Lower lobe of right lung (tissue), 2 donors: ENCODE measurements at regions not wholly inside any gene's neighbourhood (a gene's known extent, or its start where the extent isn't known, plus 50 kb on each side); places are given as distances from the start of the nearest gene placed in this dataset.

Experiments used
- ATAC-seq, 2 donors: fragments of 200-7000 bp; cut with Tn5 transposase; one replicate each; pipeline ENCODE4 v1.9.1; 2020 to 2022; ENCODE audit warnings: mild to moderate bottlenecking in 2 of 2, moderate library complexity in 2 of 2
- DNase-seq: peaks from one replicate; pipeline ENCODE4 v3.0.0-alpha.2; 2020
- H3K27ac ChIP-seq: fragments of 200-600 bp; one replicate; pipeline ENCODE4 v1.8.0; 2022
- H3K27me3 ChIP-seq: fragments of 200-600 bp; one replicate; pipeline ENCODE4 v1.8.0; 2022; ENCODE audit warnings: low read depth
- H3K36me3 ChIP-seq: fragments of 200-600 bp; one replicate; pipeline ENCODE4 v1.8.0; 2022; ENCODE audit warnings: mild to moderate bottlenecking
- H3K4me1 ChIP-seq: fragments of 200-600 bp; one replicate; pipeline ENCODE4 v1.8.0; 2022
- H3K4me3 ChIP-seq: fragments of 200-600 bp; one replicate; pipeline ENCODE4 v1.8.0; 2022; ENCODE audit warnings: mild to moderate bottlenecking
- H3K9me3 ChIP-seq: fragments of 200-600 bp; one replicate; pipeline ENCODE4 v1.8.0; 2022
- intact Hi-C: fragments of 100-400 bp; cut with DNase I; formaldehyde crosslinking; loops from one replicate; pipeline ENCODE4 v1.11.0; 2022
- TF ChIP-seq, protein P1 (sequence below): fragments of 200-600 bp; IDR thresholded peaks from one replicate; pipeline ENCODE4 v1.8.0; 2022; ENCODE audit warnings: antibody characterized with exemption, mild to moderate bottlenecking
- donor health status: DM: no; HTN: yes; CAD: no; lungs with severe emphysema.

GRCh38 chr4:142954415-142954814 lies 108.3 kb upstream of the INPP4B start:
- no peak overlapping the region for H3K27ac ChIP-seq
- intact Hi-C loops, result no loop called here
- TF ChIP-seq, protein P1, sequence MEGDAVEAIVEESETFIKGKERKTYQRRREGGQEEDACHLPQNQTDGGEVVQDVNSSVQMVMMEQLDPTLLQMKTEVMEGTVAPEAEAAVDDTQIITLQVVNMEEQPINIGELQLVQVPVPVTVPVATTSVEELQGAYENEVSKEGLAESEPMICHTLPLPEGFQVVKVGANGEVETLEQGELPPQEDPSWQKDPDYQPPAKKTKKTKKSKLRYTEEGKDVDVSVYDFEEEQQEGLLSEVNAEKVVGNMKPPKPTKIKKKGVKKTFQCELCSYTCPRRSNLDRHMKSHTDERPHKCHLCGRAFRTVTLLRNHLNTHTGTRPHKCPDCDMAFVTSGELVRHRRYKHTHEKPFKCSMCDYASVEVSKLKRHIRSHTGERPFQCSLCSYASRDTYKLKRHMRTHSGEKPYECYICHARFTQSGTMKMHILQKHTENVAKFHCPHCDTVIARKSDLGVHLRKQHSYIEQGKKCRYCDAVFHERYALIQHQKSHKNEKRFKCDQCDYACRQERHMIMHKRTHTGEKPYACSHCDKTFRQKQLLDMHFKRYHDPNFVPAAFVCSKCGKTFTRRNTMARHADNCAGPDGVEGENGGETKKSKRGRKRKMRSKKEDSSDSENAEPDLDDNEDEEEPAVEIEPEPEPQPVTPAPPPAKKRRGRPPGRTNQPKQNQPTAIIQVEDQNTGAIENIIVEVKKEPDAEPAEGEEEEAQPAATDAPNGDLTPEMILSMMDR, result no peak
- DNase-seq (no peak), ATAC-seq (no peak)
- no peaks in the 10 kb centered on the region for H3K4me1 ChIP-seq
- no peaks in the 10 kb centered on the region for H3K36me3 ChIP-seq
- no peaks in the 10 kb centered on the region for H3K9me3 ChIP-seq
- no peak overlapping the region for H3K4me3 ChIP-seq
- no peaks in the 10 kb centered on the region for H3K27me3 ChIP-seq

DNA sequence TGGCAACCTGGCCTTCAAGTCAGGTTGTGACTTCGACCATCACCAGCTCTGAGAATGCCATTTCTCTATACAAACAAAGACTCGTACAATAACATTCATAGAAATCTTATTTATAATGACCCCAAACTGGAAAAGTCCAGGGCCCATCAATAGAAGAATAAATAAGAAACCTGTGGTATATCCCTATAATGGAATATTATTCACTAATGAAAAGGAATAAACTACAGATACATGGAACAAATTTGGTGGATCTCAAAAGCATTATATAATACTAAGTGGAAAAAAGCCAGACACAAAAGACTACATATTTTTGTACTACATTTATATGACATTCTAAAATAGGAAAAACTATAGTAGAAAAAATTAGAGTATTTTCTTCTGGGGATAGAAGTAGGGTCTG lies 109.4 kb upstream of the INPP4B start:
- Histone ChIP-seq H3K9me3 (no peaks in the 10 kb centered on the region), H3K4me1 (no peaks in the 10 kb centered on the region), H3K4me3 (no peak overlapping the region), H3K27ac (no peak overlapping the region), H3K36me3 (no peaks in the 10 kb centered on the region), H3K27me3 (no peaks in the 10 kb centered on the region)
- intact Hi-C loops, result no loop called here
- DNase-seq (no peak), ATAC-seq (no peak)
- TF ChIP-seq, protein P1, result no peak

- Histone ChIP-seq H3K27me3 (no peaks in the 10 kb centered on the region), H3K4me3 (no peak overlapping the region), H3K4me1 (no peaks in the 10 kb centered on the region), H3K9me3 (no peaks in the 10 kb centered on the region), H3K27ac (no peak overlapping the region), H3K36me3 (no peaks in the 10 kb centered on the region)
- TF ChIP-seq, protein P1, result no peak
- intact Hi-C loops, result no loop called here
- no peak for DNase-seq
- ATAC-seq, result peak in 1 of 2 donors; percentile 50
Measured at GRCh38 chr4:142959173-142959572, 113.1 kb upstream of the INPP4B start.

DNA sequence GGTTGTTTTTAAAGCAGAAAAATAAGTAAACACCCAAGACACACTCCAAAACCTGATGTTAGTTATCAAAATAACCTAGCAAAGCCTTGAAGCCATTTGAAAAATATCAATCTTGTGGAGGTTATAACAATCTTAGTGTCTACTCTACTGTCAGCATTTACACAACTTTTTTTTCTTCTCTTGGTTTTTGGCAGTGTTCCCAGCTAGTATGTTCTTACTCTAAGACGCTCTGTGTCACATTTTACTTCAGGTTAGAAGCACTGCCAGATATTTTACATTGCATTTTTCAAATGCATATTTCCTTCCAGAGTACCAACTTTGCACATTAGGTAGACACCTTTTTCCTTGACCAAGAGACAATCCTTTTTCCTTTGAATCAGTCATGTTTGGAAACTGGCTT lies 114.0 kb upstream of the INPP4B start:
- Histone ChIP-seq H3K9me3 (no peaks in the 10 kb centered on the region), H3K27ac (no peak overlapping the region), H3K27me3 (no peaks in the 10 kb centered on the region), H3K4me3 (no peak overlapping the region), H3K36me3 (no peaks in the 10 kb centered on the region), H3K4me1 (no peaks in the 10 kb centered on the region)
- ATAC-seq, result no peak
- DNase-seq, result no peak
- TF ChIP-seq, protein P1, result no peak
- intact Hi-C loops, result no loop called here

DNA sequence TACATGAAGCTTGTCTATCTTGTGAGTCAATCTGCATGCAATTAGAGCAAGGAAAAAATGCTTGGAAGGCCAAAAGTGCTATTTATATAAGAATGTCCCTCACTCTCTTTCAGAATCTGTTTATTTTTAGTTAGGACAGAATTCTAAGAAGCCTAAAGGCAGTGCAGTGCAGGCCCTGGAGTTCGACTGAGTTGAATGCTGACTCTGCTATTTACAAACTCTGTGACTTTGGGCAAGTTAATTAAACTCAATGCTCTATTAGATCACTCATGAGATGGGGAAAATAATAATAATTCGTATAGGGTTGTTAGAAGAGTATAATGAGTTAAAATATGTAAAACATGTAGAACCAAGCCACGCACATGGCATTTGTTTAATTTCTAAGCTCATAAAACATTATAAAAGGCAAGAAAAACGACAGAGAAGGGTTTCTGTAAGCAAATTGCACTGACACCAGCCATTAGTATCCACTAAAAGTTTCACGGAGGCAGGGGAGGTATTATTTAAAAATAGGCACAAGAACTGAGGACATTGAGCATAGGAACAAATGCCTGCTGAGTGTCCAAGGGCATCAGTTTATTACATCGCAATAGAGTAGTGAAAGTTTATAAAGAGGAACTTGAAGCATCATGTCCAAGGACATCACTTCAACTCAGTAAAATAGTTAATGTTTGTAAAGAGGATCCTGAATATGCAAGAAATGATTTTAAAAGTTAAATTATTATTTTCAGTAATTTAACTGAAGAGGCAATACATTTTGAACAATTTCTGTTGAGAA lies 115.0 kb upstream of the INPP4B start:
- H3K36me3 ChIP-seq, result no peaks in the 10 kb centered on the region
- intact Hi-C loops, result no loop called here
- peak overlapping the region; percentile 3 for H3K27ac ChIP-seq
- ATAC-seq (peak in 1 of 2 donors; percentile 76), DNase-seq (no peak)
- H3K4me1 ChIP-seq, result no peaks in the 10 kb centered on the region
- TF ChIP-seq, protein P1, result no peak
- H3K4me3 ChIP-seq, result no peak overlapping the region
- no peaks in the 10 kb centered on the region for H3K27me3 ChIP-seq
- H3K9me3 ChIP-seq, result no peaks in the 10 kb centered on the region
